Endothelial cell of umbilical vein (primary cell): ENCODE measurements at regions not wholly inside any gene's neighbourhood (a gene's known extent, or its start where the extent isn't known, plus 50 kb on each side); places are given as distances from the start of the nearest gene placed in this dataset.

Experiments used
- BruUV-seq: library from RNA; stranded (reverse); fragments of 400-500 nt; replicated peaks from 2 replicates; lab custom pipeline; 2021; lab: Mats Ljungman, UMichigan
- CTCF ChIA-PET: fragments of 300-600, 350-600 bp; sonication (Branson Sonifier 250); formaldehyde crosslinking; loops from one replicate; lab custom pipeline; 2021; ENCODE audit warnings: antibody characterized with exemption, inconsistent platforms; lab: Charles Lee
- POLR2A ChIA-PET: fragments of 300-600, 350-600 bp; sonication (Branson Sonifier 250); formaldehyde crosslinking; loops from one replicate; lab custom pipeline; 2021; ENCODE audit warnings: antibody characterized with exemption, inconsistent platforms; lab: Charles Lee
- DNase-seq: peaks from one replicate; pipeline ENCODE4 v3.0.0-alpha.2; 2011; ENCODE audit warnings: low read depth, low spot score
- FAIRE-seq: peaks from 2 replicates; lab custom pipeline; 2011; peaks lifted over from hg19 to GRCh38; lab: Jason Lieb, UNC
- H2AFZ ChIP-seq: 2 replicates; pipeline ENCODE4 v1.6.0; 2012; ENCODE audit warnings: low read depth, low read length, control low read depth, inconsistent platforms
- H3K27ac ChIP-seq: 2 replicates; pipeline ENCODE4 v1.5.1; 2011; ENCODE audit warnings: low read depth, mild to moderate bottlenecking, control low read depth, low read length, moderate library complexity; ENCODE audit not compliant: insufficient read depth
- H3K27me3 ChIP-seq, 2 experiments: 2 replicates each; pipeline versions ENCODE4 v1.6.0 to v1.6.1; 2011; ENCODE audit warnings: low read length in 2 of 2, mixed read lengths in 1 of 2; ENCODE audit not compliant: control insufficient read depth in 2 of 2, insufficient read depth in 2 of 2
- H3K36me3 ChIP-seq, 2 experiments: 2 replicates in 1 of 2; 3 replicates in 1 of 2; pipeline ENCODE4 v1.5.1; 2011; ENCODE audit warnings: low read length in 2 of 2, mild to moderate bottlenecking in 1 of 2, moderate library complexity in 1 of 2; ENCODE audit not compliant: control insufficient read depth in 2 of 2, insufficient read depth in 2 of 2; ENCODE audit errors: extremely low read depth in 1 of 2
- H3K4me1 ChIP-seq: 3 replicates; pipeline ENCODE4 v1.5.1; 2011; ENCODE audit warnings: mild to moderate bottlenecking, low read length; ENCODE audit not compliant: control insufficient read depth, insufficient read depth; ENCODE audit errors: extremely low read depth
- H3K4me2 ChIP-seq: 2 replicates; pipeline ENCODE4 v1.6.1; 2011; ENCODE audit warnings: low read length, control low read depth, mixed read lengths; ENCODE audit not compliant: insufficient read depth
- H3K4me3 ChIP-seq, 3 experiments: fragments of 200-600 bp in 1 of 3; sonication (generic), shearing (Covaris generic) in 1 of 3; replicated peaks in 1 of 3; 2 replicates each; pipeline ENCODE4 v1.5.1; 2011 to 2016; ENCODE audit warnings: control low read depth in 3 of 3, low read length in 3 of 3, mild to moderate bottlenecking in 2 of 3, inconsistent platforms in 1 of 3, low read depth in 1 of 3, moderate library complexity in 1 of 3; ENCODE audit not compliant: insufficient read depth in 1 of 3
- H3K79me2 ChIP-seq: 2 replicates; pipeline ENCODE4 v1.6.0; 2012; ENCODE audit warnings: low read length, inconsistent platforms; ENCODE audit not compliant: control insufficient read depth, insufficient read depth
- H3K9ac ChIP-seq: replicated peaks from 2 replicates; pipeline ENCODE3; 2011; ENCODE audit warnings: low read length, control low read depth; ENCODE audit not compliant: insufficient read depth; ENCODE audit errors: extremely low read depth
- H3K9me1 ChIP-seq: replicated peaks from 3 replicates; pipeline ENCODE4 v1.6.0; 2011; ENCODE audit warnings: mild to moderate bottlenecking, low read length; ENCODE audit not compliant: control insufficient read depth, insufficient read depth; ENCODE audit errors: extremely low read depth
- H3K9me3 ChIP-seq: replicated peaks from 2 replicates; pipeline ENCODE4 v1.5.1; 2012; ENCODE audit warnings: low read length, inconsistent platforms; ENCODE audit not compliant: control insufficient read depth, insufficient read depth
- H4K20me1 ChIP-seq: replicated peaks from 2 replicates; pipeline ENCODE3; 2011; ENCODE audit warnings: mild to moderate bottlenecking, low read length; ENCODE audit not compliant: control insufficient read depth, insufficient read depth; ENCODE audit errors: extremely low read depth
- EZH2 ChIP-seq: IDR thresholded peaks from 2 replicates; pipeline ENCODE4 v1.6.1; 2012; ENCODE audit warnings: borderline replicate concordance, low read depth, mild to moderate bottlenecking, moderate library complexity, low read length, inconsistent platforms; ENCODE audit not compliant: severe bottlenecking
- FOS ChIP-seq: IDR thresholded peaks from 2 replicates; pipeline ENCODE4 v1.6.1; 2011; ENCODE audit warnings: mild to moderate bottlenecking, low read length, moderate library complexity, borderline replicate concordance; ENCODE audit not compliant: insufficient read depth
- GATA2 ChIP-seq: IDR thresholded peaks from 2 replicates; pipeline ENCODE4 v1.7.0; 2011; ENCODE audit warnings: low read depth, mild to moderate bottlenecking, moderate library complexity, mixed read lengths, low read length; ENCODE audit not compliant: insufficient read length, insufficient read depth
- JUN ChIP-seq: IDR thresholded peaks from 2 replicates; pipeline ENCODE4 v1.6.1; 2011; ENCODE audit warnings: borderline replicate concordance, low read depth; ENCODE audit not compliant: insufficient read length, insufficient read depth
- MAX ChIP-seq: IDR thresholded peaks from 2 replicates; pipeline ENCODE4 v1.6.1; 2011; ENCODE audit not compliant: insufficient read depth, insufficient read length
- MYC ChIP-seq: IDR thresholded peaks from one replicate; pipeline ENCODE4 v1.6.1; 2011; ENCODE audit warnings: mild to moderate bottlenecking, low read depth, low read length
- POLR2A ChIP-seq: IDR thresholded peaks from 2 replicates; pipeline ENCODE4 v1.6.1; 2012; ENCODE audit warnings: low read depth, mild to moderate bottlenecking, control low read depth, low read length
- POLR2AphosphoS5 ChIP-seq: IDR thresholded peaks from 2 replicates; pipeline ENCODE4 v1.6.1; 2012; ENCODE audit warnings: low read depth, mild to moderate bottlenecking, control low read depth, low read length, moderate library complexity; ENCODE audit not compliant: insufficient read depth
- dilution Hi-C: fragments of 300-500 bp; cut with MboI; formaldehyde crosslinking; loops from one replicate; pipeline ENCODE4 v1.15.0; 2019; ENCODE audit warnings: low sequenced_read_pairs; ENCODE audit not compliant: extremely low pct_ligation_motif_present
- intact Hi-C: fragments of 100-400 bp; cut with micrococcal nuclease; formaldehyde crosslinking; loops from one replicate; pipeline ENCODE4 v1.10.0; 2022
- TF ChIP-seq, protein P1 (sequence below), 2 donors: IDR thresholded peaks; 1 replicate in 1 of 2; 2 replicates in 1 of 2; pipeline ENCODE4 v1.5.1; 2011; ENCODE audit warnings: low read length in 2 of 2, mild to moderate bottlenecking in 2 of 2, moderate library complexity in 2 of 2, control low read depth in 1 of 2, inconsistent platforms in 1 of 2, low read depth in 1 of 2; ENCODE audit not compliant: insufficient read depth in 1 of 2; ENCODE audit errors: extremely low read depth in 1 of 2

GRCh38 chr2:2575870-2576386 is 244.9 kb upstream of the MYT1L start:
- no peak overlapping the region for H3K4me2 ChIP-seq
- no peaks in the 10 kb centered on the region for H4K20me1 ChIP-seq
- no peaks in the 10 kb centered on the region for H3K27me3 ChIP-seq
- no peaks in the 10 kb centered on the region for H3K36me3 ChIP-seq
- H3K79me2 ChIP-seq = no peaks in the 10 kb centered on the region
- no peak overlapping the region for H3K27ac ChIP-seq
- H3K4me3 ChIP-seq = no peak overlapping the region
- intact Hi-C loops = no loop called here
- DNase-seq (no peak), FAIRE-seq (no peak)
- no peaks in the 10 kb centered on the region for H3K4me1 ChIP-seq
- no peak overlapping the region for H3K9ac ChIP-seq
- ChIA-PET POLR2A (no interaction called here), CTCF (no interaction called here)
- H2AFZ ChIP-seq = no peak overlapping the region
- dilution Hi-C loops = no loop called here
- no peaks in the 10 kb centered on the region for H3K9me3 ChIP-seq
- TF ChIP-seq MAX = no peak
- TF ChIP-seq JUN = no peak
- TF ChIP-seq, protein P1, sequence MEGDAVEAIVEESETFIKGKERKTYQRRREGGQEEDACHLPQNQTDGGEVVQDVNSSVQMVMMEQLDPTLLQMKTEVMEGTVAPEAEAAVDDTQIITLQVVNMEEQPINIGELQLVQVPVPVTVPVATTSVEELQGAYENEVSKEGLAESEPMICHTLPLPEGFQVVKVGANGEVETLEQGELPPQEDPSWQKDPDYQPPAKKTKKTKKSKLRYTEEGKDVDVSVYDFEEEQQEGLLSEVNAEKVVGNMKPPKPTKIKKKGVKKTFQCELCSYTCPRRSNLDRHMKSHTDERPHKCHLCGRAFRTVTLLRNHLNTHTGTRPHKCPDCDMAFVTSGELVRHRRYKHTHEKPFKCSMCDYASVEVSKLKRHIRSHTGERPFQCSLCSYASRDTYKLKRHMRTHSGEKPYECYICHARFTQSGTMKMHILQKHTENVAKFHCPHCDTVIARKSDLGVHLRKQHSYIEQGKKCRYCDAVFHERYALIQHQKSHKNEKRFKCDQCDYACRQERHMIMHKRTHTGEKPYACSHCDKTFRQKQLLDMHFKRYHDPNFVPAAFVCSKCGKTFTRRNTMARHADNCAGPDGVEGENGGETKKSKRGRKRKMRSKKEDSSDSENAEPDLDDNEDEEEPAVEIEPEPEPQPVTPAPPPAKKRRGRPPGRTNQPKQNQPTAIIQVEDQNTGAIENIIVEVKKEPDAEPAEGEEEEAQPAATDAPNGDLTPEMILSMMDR (IDR thresholded peaks at IDR 0.05; ENCODE audit: extremely low read depth in 1 of 2, insufficient read depth in 1 of 2, low read depth in 1 of 2, low read length in 2 of 2) = no peak
- no peak for TF ChIP-seq GATA2
- no peak for TF ChIP-seq POLR2AphosphoS5
- no peak for TF ChIP-seq MYC
- no peak for TF ChIP-seq EZH2
- no peak for TF ChIP-seq POLR2A
- TF ChIP-seq FOS = no peak
- BruUV-seq = no TSS peak
- no peaks in the 10 kb centered on the region for H3K9me1 ChIP-seq
